Bronchial epithelial cell (primary cell): ENCODE measurements at regions not wholly inside any gene's neighbourhood (a gene's known extent, or its start where the extent isn't known, plus 50 kb on each side); places are given as distances from the start of the nearest gene placed in this dataset.

ENCODE experiments used
- DNase-seq: peaks from one replicate; pipeline ENCODE4 v3.0.0-alpha.2; 2010; ENCODE audit warnings: low read depth
- FAIRE-seq: peaks from 2 replicates; lab custom pipeline; 2011; peaks lifted over from hg19 to GRCh38; lab: Jason Lieb, UNC
- H3K27me3 ChIP-seq: 2 replicates; pipeline ENCODE4 v1.5.1; 2011; ENCODE audit warnings: low read length; ENCODE audit not compliant: control insufficient read depth, insufficient read depth
- H3K36me3 ChIP-seq: 2 replicates; pipeline ENCODE4 v1.5.1; 2011; ENCODE audit warnings: low read length; ENCODE audit not compliant: control insufficient read depth, insufficient read depth
- H3K4me3 ChIP-seq: 2 replicates; pipeline ENCODE4 v1.5.1; 2011; ENCODE audit warnings: mild to moderate bottlenecking, low read depth, low read length, control low read depth
- CTCF ChIP-seq: IDR thresholded peaks from 2 replicates; pipeline ENCODE4 v1.5.1; 2011; ENCODE audit warnings: mild to moderate bottlenecking, moderate library complexity, low read length, control low read depth, inconsistent platforms; ENCODE audit not compliant: insufficient read depth, severe bottlenecking

DNA sequence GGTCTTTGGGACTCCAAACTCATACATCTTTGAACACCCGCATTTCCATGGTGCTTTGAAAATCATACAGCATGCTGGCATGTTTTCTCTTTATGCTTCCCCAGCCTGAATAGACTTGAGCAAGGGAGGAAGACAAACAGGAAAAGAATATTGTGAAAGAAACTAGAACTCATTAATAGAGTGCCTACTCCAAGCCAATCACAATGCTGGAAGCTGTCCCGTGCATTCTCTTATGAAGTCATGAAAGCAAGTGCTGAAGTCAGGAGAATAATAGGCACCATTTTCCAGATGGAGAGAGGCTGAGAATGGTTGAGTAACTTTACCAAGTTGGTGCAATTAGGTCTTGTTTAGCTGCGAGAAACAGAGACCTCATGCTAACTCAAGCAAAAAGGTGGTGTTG is 102.5 kb upstream of the PTPRT start:
- FAIRE-seq, result peak; percentile 7
- TF ChIP-seq CTCF, result no peak
- no peaks in the 10 kb centered on the region for H3K36me3 ChIP-seq
- H3K27me3 ChIP-seq, result no peaks in the 10 kb centered on the region
- no peak overlapping the region for H3K4me3 ChIP-seq
- DNase-seq, result no peak

DNA sequence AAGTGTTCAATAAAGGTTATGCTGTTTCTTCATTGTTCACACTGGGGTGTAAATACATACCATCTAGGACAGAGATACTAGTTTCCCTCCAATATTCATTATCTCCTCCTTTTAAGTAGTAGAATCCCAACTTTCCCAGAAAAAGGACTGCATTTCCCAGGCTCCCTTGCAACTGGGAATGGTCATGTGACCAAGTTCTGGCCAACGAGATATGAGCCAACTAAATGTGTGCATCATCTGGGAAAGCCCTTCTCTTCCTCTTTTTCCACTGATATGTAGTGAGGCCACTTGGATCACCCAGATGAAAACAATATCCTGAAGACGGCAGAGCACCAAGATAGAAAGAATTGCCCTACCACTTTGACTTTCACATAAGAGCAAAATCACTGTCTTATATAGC is 97.9 kb upstream of the PTPRT start:
- TF ChIP-seq CTCF, result no peak
- FAIRE-seq (no peak), DNase-seq (no peak)
- Histone ChIP-seq H3K36me3 (no peaks in the 10 kb centered on the region), H3K27me3 (no peaks in the 10 kb centered on the region), H3K4me3 (no peak overlapping the region)

- no peak for FAIRE-seq
- TF ChIP-seq CTCF, result no peak
- Histone ChIP-seq H3K4me3 (no peak overlapping the region), H3K36me3 (no peaks in the 10 kb centered on the region), H3K27me3 (no peaks in the 10 kb centered on the region)
- no peak for DNase-seq
These were observed 95.5 kb upstream of the PTPRT start for GRCh38 chr20:43285170-43285569.

DNA sequence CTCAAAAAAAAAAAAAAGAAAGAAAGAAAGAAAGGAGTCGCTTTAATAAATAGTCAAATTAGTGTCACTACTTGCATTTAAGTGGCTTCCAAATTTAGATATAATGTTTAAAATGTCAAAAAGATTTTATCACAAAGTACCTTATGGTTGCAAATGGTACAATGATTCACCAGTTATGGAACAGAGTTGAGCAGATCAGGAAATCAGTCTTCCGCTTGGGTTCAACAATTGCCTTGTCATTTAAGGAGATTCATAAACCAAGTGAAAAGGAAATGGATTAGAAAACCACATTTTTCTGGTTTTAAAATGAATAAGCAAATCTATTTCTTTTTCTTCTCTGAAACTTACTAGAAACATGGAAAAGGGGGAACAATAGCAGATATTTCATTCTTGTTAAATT is 94.8 kb upstream of the PTPRT start:
- no peaks in the 10 kb centered on the region for H3K27me3 ChIP-seq
- no peak for TF ChIP-seq CTCF
- H3K36me3 ChIP-seq, result no peaks in the 10 kb centered on the region
- no peak for DNase-seq
- no peak overlapping the region for H3K4me3 ChIP-seq
- no peak for FAIRE-seq

GRCh38 chr20:43283126-43283525 is 93.4 kb upstream of the PTPRT start:
- Histone ChIP-seq H3K27me3 (no peaks in the 10 kb centered on the region), H3K36me3 (no peaks in the 10 kb centered on the region), H3K4me3 (no peak overlapping the region)
- DNase-seq (no peak), FAIRE-seq (no peak)
- no peak for TF ChIP-seq CTCF

- Histone ChIP-seq H3K4me3 (no peak overlapping the region), H3K36me3 (no peaks in the 10 kb centered on the region), H3K27me3 (no peaks in the 10 kb centered on the region)
- TF ChIP-seq CTCF, result no peak
- no peak for DNase-seq
- FAIRE-seq, result no peak
These were observed 82.3 kb upstream of the PTPRT start for GRCh38 chr20:43271980-43272379.
